Fibroblast of lung (primary cell): ENCODE measurements at regions not wholly inside any gene's neighbourhood (a gene's known extent, or its start where the extent isn't known, plus 50 kb on each side); places are given as distances from the start of the nearest gene placed in this dataset.

Experiments used
- DNase-seq, 2 donors: peaks; one replicate each; pipeline versions ENCODE4 v3.0.0 to v3.0.0-alpha.2; 2010; ENCODE audit warnings: low read depth in 2 of 2
- H2AFZ ChIP-seq: 2 replicates; pipeline ENCODE4 v1.5.1; 2012; ENCODE audit warnings: low read length, control low read depth, inconsistent platforms
- H3K27ac ChIP-seq: 2 replicates; pipeline ENCODE4 v1.5.1; 2011; ENCODE audit warnings: low read length, control low read depth; ENCODE audit not compliant: insufficient read depth
- H3K27me3 ChIP-seq: 2 replicates; pipeline ENCODE4 v1.5.1; 2011; ENCODE audit warnings: mild to moderate bottlenecking, low read length; ENCODE audit not compliant: control insufficient read depth, insufficient read depth
- H3K36me3 ChIP-seq: 2 replicates; pipeline ENCODE4 v1.5.1; 2011; ENCODE audit warnings: low read length; ENCODE audit not compliant: control insufficient read depth, insufficient read depth
- H3K4me1 ChIP-seq: 2 replicates; pipeline ENCODE4 v1.5.1; 2011; ENCODE audit warnings: low read length; ENCODE audit not compliant: control insufficient read depth, insufficient read depth; ENCODE audit errors: extremely low read depth
- H3K4me2 ChIP-seq: 2 replicates; pipeline ENCODE4 v1.5.1; 2011; ENCODE audit warnings: low read length, control low read depth; ENCODE audit not compliant: insufficient read depth; ENCODE audit errors: extremely low read depth
- H3K4me3 ChIP-seq, 4 experiments: fragments of 200-600 bp in 1 of 4; sonication (generic) in 1 of 4; replicated peaks in 1 of 4; 2 replicates each; pipeline ENCODE4 v1.5.1; 2011 to 2016; ENCODE audit warnings: low read length in 4 of 4, low read depth in 3 of 4, mild to moderate bottlenecking in 3 of 4, control low read depth in 2 of 4, inconsistent platforms in 1 of 4, mixed read lengths in 1 of 4; ENCODE audit not compliant: insufficient read depth in 1 of 4; ENCODE audit errors: control extremely low read depth in 1 of 4
- H3K79me2 ChIP-seq: 2 replicates; pipeline ENCODE4 v1.5.1; 2012; ENCODE audit warnings: mild to moderate bottlenecking, low read length, inconsistent platforms; ENCODE audit not compliant: control insufficient read depth, insufficient read depth
- H3K9ac ChIP-seq: 2 replicates; pipeline ENCODE4 v1.5.1; 2011; ENCODE audit warnings: mild to moderate bottlenecking, low read length, control low read depth; ENCODE audit not compliant: insufficient read depth
- H3K9me3 ChIP-seq: 2 replicates; pipeline ENCODE4 v1.5.1; 2012; ENCODE audit warnings: low read depth, low read length; ENCODE audit not compliant: control insufficient read depth, insufficient read depth
- H4K20me1 ChIP-seq: 2 replicates; pipeline ENCODE4 v1.5.1; 2011; ENCODE audit warnings: low read length; ENCODE audit not compliant: control insufficient read depth, insufficient read depth; ENCODE audit errors: extremely low read depth
- EZH2 ChIP-seq: IDR thresholded peaks from 2 replicates; pipeline ENCODE4 v1.5.1; 2012; ENCODE audit warnings: low read length, control low read depth, mild to moderate bottlenecking; ENCODE audit errors: missing control alignments
- TF ChIP-seq, protein P1 (sequence below), 2 donors: IDR thresholded peaks in 1 of 2; conservative IDR thresholded peaks in 1 of 2; 1 replicate in 1 of 2; 2 replicates in 1 of 2; pipeline ENCODE4 v1.5.1; 2011 to 2012; ENCODE audit warnings: low read length in 2 of 2, control low read depth in 1 of 2, inconsistent platforms in 1 of 2, low read depth in 1 of 2, mild to moderate bottlenecking in 1 of 2

- TF ChIP-seq EZH2, result no peak
- TF ChIP-seq, protein P1, sequence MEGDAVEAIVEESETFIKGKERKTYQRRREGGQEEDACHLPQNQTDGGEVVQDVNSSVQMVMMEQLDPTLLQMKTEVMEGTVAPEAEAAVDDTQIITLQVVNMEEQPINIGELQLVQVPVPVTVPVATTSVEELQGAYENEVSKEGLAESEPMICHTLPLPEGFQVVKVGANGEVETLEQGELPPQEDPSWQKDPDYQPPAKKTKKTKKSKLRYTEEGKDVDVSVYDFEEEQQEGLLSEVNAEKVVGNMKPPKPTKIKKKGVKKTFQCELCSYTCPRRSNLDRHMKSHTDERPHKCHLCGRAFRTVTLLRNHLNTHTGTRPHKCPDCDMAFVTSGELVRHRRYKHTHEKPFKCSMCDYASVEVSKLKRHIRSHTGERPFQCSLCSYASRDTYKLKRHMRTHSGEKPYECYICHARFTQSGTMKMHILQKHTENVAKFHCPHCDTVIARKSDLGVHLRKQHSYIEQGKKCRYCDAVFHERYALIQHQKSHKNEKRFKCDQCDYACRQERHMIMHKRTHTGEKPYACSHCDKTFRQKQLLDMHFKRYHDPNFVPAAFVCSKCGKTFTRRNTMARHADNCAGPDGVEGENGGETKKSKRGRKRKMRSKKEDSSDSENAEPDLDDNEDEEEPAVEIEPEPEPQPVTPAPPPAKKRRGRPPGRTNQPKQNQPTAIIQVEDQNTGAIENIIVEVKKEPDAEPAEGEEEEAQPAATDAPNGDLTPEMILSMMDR (conservative IDR thresholded peaks at IDR 0.05 in 1 of 2, IDR thresholded peaks at IDR 0.05 in 1 of 2; ENCODE audit: low read depth in 1 of 2, low read length in 2 of 2), result no peak
- H3K4me3 ChIP-seq, result no peak overlapping the region
- H3K4me1 ChIP-seq, result no peaks in the 10 kb centered on the region
- H2AFZ ChIP-seq, result no peak overlapping the region
- H4K20me1 ChIP-seq, result no peaks in the 10 kb centered on the region
- no peaks in the 10 kb centered on the region for H3K36me3 ChIP-seq
- H3K4me2 ChIP-seq, result no peak overlapping the region
- H3K9me3 ChIP-seq, result no peaks in the 10 kb centered on the region
- H3K79me2 ChIP-seq, result no peaks in the 10 kb centered on the region
- peak; percentile 39 to 74 for DNase-seq
- no peaks in the 10 kb centered on the region for H3K27me3 ChIP-seq
- no peak overlapping the region for H3K27ac ChIP-seq
- no peak overlapping the region for H3K9ac ChIP-seq
Measured at GRCh38 chr9:81771571-81771970, 82.2 kb upstream of the TLE1 start.

- H3K9ac ChIP-seq, result no peak overlapping the region
- H3K9me3 ChIP-seq, result no peaks in the 10 kb centered on the region
- H3K4me3 ChIP-seq, result no peak overlapping the region
- no peaks in the 10 kb centered on the region for H3K27me3 ChIP-seq
- no peaks in the 10 kb centered on the region for H3K79me2 ChIP-seq
- no peak overlapping the region for H3K27ac ChIP-seq
- H4K20me1 ChIP-seq, result no peaks in the 10 kb centered on the region
- no peak overlapping the region for H3K4me2 ChIP-seq
- H3K36me3 ChIP-seq, result no peaks in the 10 kb centered on the region
- H3K4me1 ChIP-seq, result no peaks in the 10 kb centered on the region
- H2AFZ ChIP-seq, result no peak overlapping the region
- TF ChIP-seq EZH2, result no peak
- TF ChIP-seq, protein P1 (conservative IDR thresholded peaks at IDR 0.05 in 1 of 2, IDR thresholded peaks at IDR 0.05 in 1 of 2; ENCODE audit: low read depth in 1 of 2, low read length in 2 of 2), result no peak
- peak in 1 of 2 donors; percentile 68 for DNase-seq
Measured at GRCh38 chr9:81772144-81772543, 82.8 kb upstream of the TLE1 start.

GRCh38 chr9:81776390-81776789, 87.0 kb upstream of the TLE1 start:
- no peak for DNase-seq

More at GRCh38 chr9:81776390-81776789, 87.0 kb upstream of the TLE1 start:
- Histone ChIP-seq H4K20me1 (no peaks in the 10 kb centered on the region), H3K79me2 (no peaks in the 10 kb centered on the region), H3K4me1 (no peaks in the 10 kb centered on the region), H3K4me2 (no peak overlapping the region), H3K36me3 (no peaks in the 10 kb centered on the region), H3K27me3 (no peaks in the 10 kb centered on the region), H2AFZ (no peak overlapping the region), H3K9ac (no peak overlapping the region), H3K4me3 (no peak overlapping the region), H3K27ac (no peak overlapping the region), H3K9me3 (no peaks in the 10 kb centered on the region)
- TF ChIP-seq, protein P1 (conservative IDR thresholded peaks at IDR 0.05 in 1 of 2, IDR thresholded peaks at IDR 0.05 in 1 of 2; ENCODE audit: low read depth in 1 of 2, low read length in 2 of 2), result no peak
- TF ChIP-seq EZH2, result no peak
